Tibial nerve (tissue), 4 donors: ENCODE measurements at regions not wholly inside any gene's neighbourhood (a gene's known extent, or its start where the extent isn't known, plus 50 kb on each side); places are given as distances from the start of the nearest gene placed in this dataset.
"Not testable (repeated sequence)": the region's sequence is repeated elsewhere in the genome, so short reads cannot be mapped to it uniquely, and the experiment has no call there.

Experiments
- DNase-seq, 2 donors: peaks; one replicate each; pipeline ENCODE4 v3.0.0-alpha.2; 2019; ENCODE audit warnings: low spot score in 2 of 2
- H3K27ac ChIP-seq, 4 donors: fragments of 200-600 bp; sonication (generic) in 3 of 4; one replicate each; pipeline ENCODE4 v1.5.1; 2017 to 2019; ENCODE audit warnings: mild to moderate bottlenecking in 1 of 4
- H3K27me3 ChIP-seq, 2 donors: fragments of 200-600 bp; sonication (generic) in 1 of 2; one replicate each; pipeline versions ENCODE4 v1.5.1 to v1.6.0; 2017 to 2019
- H3K36me3 ChIP-seq, 3 donors: fragments of 200-600 bp; sonication (generic); one replicate each; pipeline ENCODE4 v1.5.1; 2018 to 2019
- H3K4me1 ChIP-seq, 4 donors: fragments of 200-600 bp; sonication (generic) in 3 of 4; one replicate each; pipeline ENCODE4 v1.5.1; 2017 to 2019
- H3K4me3 ChIP-seq, 4 donors: fragments of 200-600 bp; sonication (generic) in 3 of 4; one replicate each; pipeline ENCODE4 v1.5.1; 2017 to 2019; ENCODE audit warnings: mild to moderate bottlenecking in 1 of 4, moderate library complexity in 1 of 4
- H3K9me3 ChIP-seq, 4 donors: fragments of 200-600 bp; sonication (generic) in 3 of 4; one replicate each; pipeline ENCODE4 v1.5.1; 2017 to 2019
- EP300 ChIP-seq, 2 donors: sonication (generic); formaldehyde crosslinking; IDR thresholded peaks; one replicate each; pipeline ENCODE4 v1.6.1; 2017; ENCODE audit warnings: antibody characterized with exemption in 2 of 2, mild to moderate bottlenecking in 1 of 2
- POLR2A ChIP-seq, 2 donors: fragments of 450-650 bp; IDR thresholded peaks; one replicate each; pipeline ENCODE4 v1.6.1; 2017; ENCODE audit warnings: antibody characterized with exemption in 2 of 2, mild to moderate bottlenecking in 2 of 2, moderate library complexity in 2 of 2
- WGBS, 2 donors: methylation state at CpG; one replicate each; pipeline ENCODE4 v1.1.5; 2018; 5-methylcytosine and 5-hydroxymethylcytosine counted together
- TF ChIP-seq, protein P1 (sequence below), 5 experiments: fragments of 200-600 bp in 3 of 5; fragments of 450-650 bp in 2 of 5; sonication (generic) in 3 of 5; IDR thresholded peaks; one replicate each; pipeline ENCODE4 v1.5.1; 2016 to 2019; ENCODE audit warnings: antibody characterized with exemption in 5 of 5, mild to moderate bottlenecking in 3 of 5, moderate library complexity in 2 of 5

DNA sequence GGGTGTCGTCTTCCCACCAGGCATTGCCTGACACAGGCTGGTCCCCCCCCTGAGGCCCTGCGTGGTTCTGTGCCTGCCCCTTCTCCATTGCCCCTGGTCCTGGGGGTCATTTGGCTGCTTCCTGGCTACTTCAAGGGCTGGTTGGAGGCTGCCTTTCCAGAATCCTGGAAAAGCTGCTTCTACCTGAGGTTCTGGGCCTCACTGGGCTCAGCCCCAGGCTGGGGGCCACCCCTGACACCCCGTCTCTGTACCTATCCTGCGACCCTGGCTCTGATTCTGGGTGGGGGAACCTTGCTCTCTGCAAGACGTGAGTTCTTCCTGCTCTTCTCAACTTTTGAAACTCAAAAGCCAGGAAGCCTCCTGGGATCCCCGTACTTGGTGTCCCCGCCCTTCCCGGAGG is 149.3 kb upstream of the PTPN1 start:
- no peaks in the 10 kb centered on the region for H3K9me3 ChIP-seq
- DNase-seq, result no peak
- 68 to 75% methylated on average over 7 to 8 of the region's 8 CpGs for WGBS, 2 donors
- no peak overlapping the region for H3K4me3 ChIP-seq
- no peaks in the 10 kb centered on the region for H3K4me1 ChIP-seq
- no peak overlapping the region for H3K27ac ChIP-seq
- TF ChIP-seq, protein P1, sequence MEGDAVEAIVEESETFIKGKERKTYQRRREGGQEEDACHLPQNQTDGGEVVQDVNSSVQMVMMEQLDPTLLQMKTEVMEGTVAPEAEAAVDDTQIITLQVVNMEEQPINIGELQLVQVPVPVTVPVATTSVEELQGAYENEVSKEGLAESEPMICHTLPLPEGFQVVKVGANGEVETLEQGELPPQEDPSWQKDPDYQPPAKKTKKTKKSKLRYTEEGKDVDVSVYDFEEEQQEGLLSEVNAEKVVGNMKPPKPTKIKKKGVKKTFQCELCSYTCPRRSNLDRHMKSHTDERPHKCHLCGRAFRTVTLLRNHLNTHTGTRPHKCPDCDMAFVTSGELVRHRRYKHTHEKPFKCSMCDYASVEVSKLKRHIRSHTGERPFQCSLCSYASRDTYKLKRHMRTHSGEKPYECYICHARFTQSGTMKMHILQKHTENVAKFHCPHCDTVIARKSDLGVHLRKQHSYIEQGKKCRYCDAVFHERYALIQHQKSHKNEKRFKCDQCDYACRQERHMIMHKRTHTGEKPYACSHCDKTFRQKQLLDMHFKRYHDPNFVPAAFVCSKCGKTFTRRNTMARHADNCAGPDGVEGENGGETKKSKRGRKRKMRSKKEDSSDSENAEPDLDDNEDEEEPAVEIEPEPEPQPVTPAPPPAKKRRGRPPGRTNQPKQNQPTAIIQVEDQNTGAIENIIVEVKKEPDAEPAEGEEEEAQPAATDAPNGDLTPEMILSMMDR (IDR thresholded peaks at IDR 0.05), result no peak
- TF ChIP-seq EP300 (IDR thresholded peaks at IDR 0.05) (no peak), POLR2A (IDR thresholded peaks at IDR 0.05) (no peak)
- H3K27me3 ChIP-seq, result no peaks in the 10 kb centered on the region
- H3K36me3 ChIP-seq, result no peaks in the 10 kb centered on the region

DNA sequence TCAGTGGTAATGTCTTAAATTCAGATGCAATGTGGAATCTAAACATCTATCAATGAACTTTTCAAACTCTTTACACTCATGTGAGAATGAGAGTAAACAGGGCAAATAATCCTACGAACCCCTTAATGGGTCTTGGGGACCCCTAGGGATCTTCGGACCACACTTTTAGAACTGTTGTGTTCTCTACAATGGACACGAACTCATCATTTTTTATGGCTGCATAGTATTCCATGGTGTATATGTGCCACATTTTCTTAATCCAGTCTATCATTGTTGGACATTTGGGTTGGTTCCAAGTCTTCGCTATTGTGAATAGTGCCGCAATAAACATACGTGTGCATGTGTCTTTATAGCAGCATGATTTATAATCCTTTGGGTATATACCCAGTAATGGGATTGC is 148.0 kb upstream of the PTPN1 start:
- not testable (repeated sequence) for H3K36me3 ChIP-seq, H3K4me1 ChIP-seq, H3K9me3 ChIP-seq, H3K27ac ChIP-seq, H3K27me3 ChIP-seq, H3K4me3 ChIP-seq, DNase-seq
- 86 to 91% methylated on average over 6 of the region's 6 CpGs for WGBS, 2 donors

DNA sequence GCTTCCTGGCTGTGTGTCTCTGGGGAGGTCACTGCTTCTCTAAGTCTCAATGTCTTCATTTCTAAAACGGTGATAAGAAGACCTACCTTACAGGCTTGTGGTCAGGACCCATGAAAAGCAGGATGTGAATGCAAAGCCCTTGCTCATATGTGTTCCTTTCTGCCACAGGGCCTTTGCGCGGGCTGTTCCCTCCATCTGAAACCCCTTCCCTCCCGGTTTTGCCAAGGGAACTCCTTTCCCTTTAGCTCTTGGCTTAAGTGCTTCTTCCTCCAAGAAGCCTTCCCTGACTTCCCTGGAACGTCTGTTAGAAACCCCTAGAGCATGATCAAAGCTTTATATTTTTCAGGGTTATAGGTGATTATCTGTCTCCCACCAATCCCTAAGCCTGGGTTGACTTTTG is 147.2 kb upstream of the PTPN1 start:
- DNase-seq, result no peak
- no peaks in the 10 kb centered on the region for H3K36me3 ChIP-seq
- 53 to 69% methylated on average over 5 of the region's 5 CpGs for WGBS, 2 donors

DNA sequence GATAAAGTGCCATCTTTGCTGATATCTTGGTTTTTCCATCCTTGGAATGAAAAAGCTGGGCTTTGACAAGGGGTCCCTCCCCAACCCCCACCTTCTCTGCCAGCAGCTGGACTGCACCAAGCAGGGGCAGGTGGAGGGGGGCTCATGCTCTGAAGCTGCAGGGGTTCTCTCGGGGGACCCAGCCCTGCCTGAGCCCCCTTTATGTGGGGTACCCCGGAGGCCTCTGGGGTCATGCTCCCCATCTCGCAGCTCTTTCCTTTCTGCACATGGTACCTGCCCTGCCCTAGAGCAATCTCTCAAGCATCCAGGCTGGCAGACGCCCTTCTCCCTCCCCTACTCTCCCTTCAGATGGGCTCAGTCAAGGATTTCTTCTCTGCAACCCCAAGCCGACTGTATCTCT is 146.7 kb upstream of the PTPN1 start:
- H3K36me3 ChIP-seq, result no peaks in the 10 kb centered on the region
- no peak overlapping the region for H3K4me3 ChIP-seq
- DNase-seq, result no peak
- no peaks in the 10 kb centered on the region for H3K27me3 ChIP-seq
- 84 to 86% methylated on average over 5 of the region's 5 CpGs for WGBS, 2 donors
- H3K27ac ChIP-seq, result no peak overlapping the region
- no peak for TF ChIP-seq POLR2A (IDR thresholded peaks at IDR 0.05)
- TF ChIP-seq EP300 (IDR thresholded peaks at IDR 0.05), result no peak
- TF ChIP-seq, protein P1 (IDR thresholded peaks at IDR 0.05), result no peak
- peaks cover 0 to 4% (median 0%) of the 10 kb centered on the region in 4 donors for H3K9me3 ChIP-seq
- H3K4me1 ChIP-seq, result peaks cover 0 to 5% (median 2%) of the 10 kb centered on the region in 4 donors

More for the DNA sequence above, 147.2 kb upstream of the PTPN1 start:
- TF ChIP-seq EP300 (IDR thresholded peaks at IDR 0.05) (no peak), POLR2A (IDR thresholded peaks at IDR 0.05) (no peak)
- TF ChIP-seq, protein P1 (IDR thresholded peaks at IDR 0.05), result no peak
- H3K27ac ChIP-seq, result no peak overlapping the region
- no peak overlapping the region for H3K4me3 ChIP-seq
- H3K4me1 ChIP-seq, result peaks cover 0 to 5% (median 2%) of the 10 kb centered on the region in 4 donors
- peaks cover 0 to 4% (median 0%) of the 10 kb centered on the region in 4 donors for H3K9me3 ChIP-seq
- no peaks in the 10 kb centered on the region for H3K27me3 ChIP-seq

DNA sequence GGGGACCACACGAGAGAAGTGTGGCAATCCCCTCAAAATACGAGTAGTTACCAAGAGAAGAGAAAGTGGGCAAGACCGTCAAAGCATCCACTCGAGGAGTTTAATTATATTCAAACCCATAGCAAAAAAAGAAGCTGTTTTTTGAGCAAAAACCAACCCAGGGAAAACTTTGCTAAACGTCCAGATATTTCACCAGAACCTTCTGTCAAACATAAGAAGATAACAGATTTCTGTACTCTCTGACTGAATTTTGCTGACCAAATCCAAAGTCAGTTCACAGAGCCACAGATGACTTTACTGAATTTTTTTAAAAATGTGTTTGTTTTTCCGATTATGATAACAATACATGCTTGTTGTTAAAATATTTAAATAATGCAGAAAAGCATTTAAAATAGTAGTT is 145.6 kb upstream of the PTPN1 start:
- H3K27ac ChIP-seq, result no peak overlapping the region
- no peaks in the 10 kb centered on the region for H3K27me3 ChIP-seq
- no peak for DNase-seq
- H3K4me3 ChIP-seq, result no peak overlapping the region
- H3K9me3 ChIP-seq, result peaks cover 0 to 4% (median 0%) of the 10 kb centered on the region in 4 donors
- TF ChIP-seq POLR2A (IDR thresholded peaks at IDR 0.05), result no peak
- TF ChIP-seq EP300 (IDR thresholded peaks at IDR 0.05), result no peak
- TF ChIP-seq, protein P1 (IDR thresholded peaks at IDR 0.05), result no peak
- 50 to 56% methylated on average over 6 of the region's 6 CpGs for WGBS, 2 donors
- peaks cover 0 to 5% (median 2%) of the 10 kb centered on the region in 4 donors for H3K4me1 ChIP-seq
- H3K36me3 ChIP-seq, result no peaks in the 10 kb centered on the region
